Esophagus (tissue), 2 donors: ENCODE measurements at regions not wholly inside any gene's neighbourhood (a gene's known extent, or its start where the extent isn't known, plus 50 kb on each side); places are given as distances from the start of the nearest gene placed in this dataset.

ENCODE experiments used
- H3K27ac ChIP-seq, 2 donors: one replicate each; pipeline ENCODE4 v1.5.1; 2013; ENCODE audit warnings: low read depth in 2 of 2, mild to moderate bottlenecking in 2 of 2, inconsistent platforms in 1 of 2, low read length in 1 of 2, moderate library complexity in 1 of 2
- H3K27me3 ChIP-seq, 2 donors: one replicate each; pipeline ENCODE4 v1.6.1; 2013; ENCODE audit warnings: low read length in 2 of 2, control low read depth in 1 of 2, mild to moderate bottlenecking in 1 of 2; ENCODE audit not compliant: insufficient read depth in 2 of 2, control insufficient read depth in 1 of 2
- H3K36me3 ChIP-seq, 2 donors: one replicate each; pipeline ENCODE4 v1.6.1; 2013; ENCODE audit warnings: low read length in 1 of 2; ENCODE audit not compliant: control insufficient read depth in 2 of 2, insufficient read depth in 2 of 2
- H3K4me1 ChIP-seq, 2 donors: one replicate each; pipeline ENCODE4 v1.6.1; 2013; ENCODE audit warnings: low read length in 1 of 2; ENCODE audit not compliant: control insufficient read depth in 2 of 2, insufficient read depth in 2 of 2
- H3K4me3 ChIP-seq, 2 donors: one replicate each; pipeline ENCODE4 v1.5.1; 2013; ENCODE audit warnings: low read length in 2 of 2, mild to moderate bottlenecking in 2 of 2, low read depth in 1 of 2, moderate library complexity in 1 of 2
- H3K9me3 ChIP-seq, 2 donors: one replicate each; pipeline ENCODE4 v1.6.1; 2013; ENCODE audit warnings: mild to moderate bottlenecking in 2 of 2, low read depth in 1 of 2, low read length in 1 of 2, moderate library complexity in 1 of 2; ENCODE audit not compliant: control insufficient read depth in 2 of 2, insufficient read depth in 1 of 2
- WGBS, 2 donors: extraction: QIAGEN DNeasy Blood & Tissue Kit; methylation state at CpG; one replicate each; pipeline ENCODE4 v1.1.7; 2013; 5-methylcytosine and 5-hydroxymethylcytosine counted together
- donor health status: healthy with polysubstance abuse.
- donor health status: Bipolar disorder and iron deficiency.

GRCh38 chr6:51352506-51353029, 533.9 kb downstream of the TFAP2B start:
- Histone ChIP-seq H3K4me3 (no peak overlapping the region), H3K9me3 (no peaks in the 10 kb centered on the region), H3K27ac (no peak overlapping the region), H3K27me3 (no peaks in the 10 kb centered on the region), H3K4me1 (peaks cover 0 to 2% of the 10 kb centered on the region in 2 donors), H3K36me3 (no peaks in the 10 kb centered on the region)
- 46 to 61% methylated on average over 2 of the region's 2 CpGs for WGBS, 2 donors

- H3K36me3 ChIP-seq, result no peaks in the 10 kb centered on the region
- no peaks in the 10 kb centered on the region for H3K9me3 ChIP-seq
- H3K4me1 ChIP-seq, result no peaks in the 10 kb centered on the region
- no peak overlapping the region for H3K27ac ChIP-seq
- H3K4me3 ChIP-seq, result no peak overlapping the region
- H3K27me3 ChIP-seq, result no peaks in the 10 kb centered on the region
- WGBS, 2 donors, result 37 to 46% methylated on average over 2 of the region's 2 CpGs
Observed at GRCh38 chr6:51360287-51360686, 541.6 kb downstream of the TFAP2B start.

GRCh38 chr6:51365566-51365965, 546.9 kb downstream of the TFAP2B start:
- Histone ChIP-seq H3K9me3 (no peaks in the 10 kb centered on the region), H3K4me3 (no peak overlapping the region), H3K4me1 (no peaks in the 10 kb centered on the region), H3K27ac (no peak overlapping the region), H3K27me3 (no peaks in the 10 kb centered on the region), H3K36me3 (no peaks in the 10 kb centered on the region)

- H3K4me3 ChIP-seq, result no peak overlapping the region
- H3K27me3 ChIP-seq, result no peaks in the 10 kb centered on the region
- WGBS, 2 donors, result 50 to 59% methylated on average over 1 of the region's 1 CpG
- no peaks in the 10 kb centered on the region for H3K9me3 ChIP-seq
- no peaks in the 10 kb centered on the region for H3K4me1 ChIP-seq
- H3K36me3 ChIP-seq, result no peaks in the 10 kb centered on the region
- no peak overlapping the region for H3K27ac ChIP-seq
Observed at GRCh38 chr6:51369485-51369884, 550.8 kb downstream of the TFAP2B start.

- no peaks in the 10 kb centered on the region for H3K27me3 ChIP-seq
- no peak overlapping the region for H3K4me3 ChIP-seq
- H3K9me3 ChIP-seq, result no peaks in the 10 kb centered on the region
- H3K27ac ChIP-seq, result no peak overlapping the region
- no peaks in the 10 kb centered on the region for H3K36me3 ChIP-seq
- H3K4me1 ChIP-seq, result no peaks in the 10 kb centered on the region
Observed at GRCh38 chr6:51382847-51383246, 564.2 kb downstream of the TFAP2B start.

- H3K36me3 ChIP-seq, result no peaks in the 10 kb centered on the region
- H3K9me3 ChIP-seq, result no peaks in the 10 kb centered on the region
- H3K27ac ChIP-seq, result no peak overlapping the region
- H3K4me3 ChIP-seq, result no peak overlapping the region
- 63 to 83% methylated on average over 1 of the region's 1 CpG for WGBS, 2 donors
- no peaks in the 10 kb centered on the region for H3K27me3 ChIP-seq
- H3K4me1 ChIP-seq, result no peaks in the 10 kb centered on the region
Observed at GRCh38 chr6:51384736-51385135, 566.1 kb downstream of the TFAP2B start.

- WGBS, 2 donors, result 67 to 77% methylated on average over 3 of the region's 3 CpGs
- no peaks in the 10 kb centered on the region for H3K9me3 ChIP-seq
- H3K4me3 ChIP-seq, result no peak overlapping the region
- no peaks in the 10 kb centered on the region for H3K4me1 ChIP-seq
- H3K27me3 ChIP-seq, result no peaks in the 10 kb centered on the region
- no peak overlapping the region for H3K27ac ChIP-seq
- no peaks in the 10 kb centered on the region for H3K36me3 ChIP-seq
Observed at GRCh38 chr6:51386347-51386836, 567.7 kb downstream of the TFAP2B start.

- H3K4me3 ChIP-seq, result no peak overlapping the region
- 58 to 83% methylated on average over 4 of the region's 4 CpGs for WGBS, 2 donors
- H3K9me3 ChIP-seq, result no peaks in the 10 kb centered on the region
- H3K27me3 ChIP-seq, result no peaks in the 10 kb centered on the region
- H3K36me3 ChIP-seq, result no peaks in the 10 kb centered on the region
- no peaks in the 10 kb centered on the region for H3K4me1 ChIP-seq
- no peak overlapping the region for H3K27ac ChIP-seq
Observed at GRCh38 chr6:51387907-51388306, 569.2 kb downstream of the TFAP2B start.

- H3K4me1 ChIP-seq, result no peaks in the 10 kb centered on the region
- no peaks in the 10 kb centered on the region for H3K36me3 ChIP-seq
- no peak overlapping the region for H3K4me3 ChIP-seq
- H3K9me3 ChIP-seq, result no peaks in the 10 kb centered on the region
- H3K27ac ChIP-seq, result no peak overlapping the region
- no peaks in the 10 kb centered on the region for H3K27me3 ChIP-seq
Observed at GRCh38 chr6:51394061-51394460, 575.4 kb downstream of the TFAP2B start.

- Histone ChIP-seq H3K27me3 (no peaks in the 10 kb centered on the region), H3K9me3 (no peaks in the 10 kb centered on the region), H3K4me3 (no peak overlapping the region), H3K36me3 (no peaks in the 10 kb centered on the region), H3K4me1 (no peaks in the 10 kb centered on the region), H3K27ac (no peak overlapping the region)
Observed at GRCh38 chr6:51396583-51396982, 577.9 kb downstream of the TFAP2B start.
